Bronchial epithelial cell (primary cell): ENCODE measurements at regions not wholly inside any gene's neighbourhood (a gene's known extent, or its start where the extent isn't known, plus 50 kb on each side); places are given as distances from the start of the nearest gene placed in this dataset.
A peak's percentile ranks its signal among the peaks of the same experiment; 100 is the strongest.
"Not testable (repeated sequence)": the region's sequence is repeated elsewhere in the genome, so short reads cannot be mapped to it uniquely, and the experiment has no call there.

Source experiments
- DNase-seq: peaks from one replicate; pipeline ENCODE4 v3.0.0-alpha.2; 2010; ENCODE audit warnings: low read depth
- FAIRE-seq: peaks from 2 replicates; lab custom pipeline; 2011; peaks lifted over from hg19 to GRCh38; lab: Jason Lieb, UNC
- H3K27me3 ChIP-seq: 2 replicates; pipeline ENCODE4 v1.5.1; 2011; ENCODE audit warnings: low read length; ENCODE audit not compliant: control insufficient read depth, insufficient read depth
- H3K36me3 ChIP-seq: 2 replicates; pipeline ENCODE4 v1.5.1; 2011; ENCODE audit warnings: low read length; ENCODE audit not compliant: control insufficient read depth, insufficient read depth
- H3K4me3 ChIP-seq: 2 replicates; pipeline ENCODE4 v1.5.1; 2011; ENCODE audit warnings: mild to moderate bottlenecking, low read depth, low read length, control low read depth
- TF ChIP-seq, protein P1 (sequence below): IDR thresholded peaks from 2 replicates; pipeline ENCODE4 v1.5.1; 2011; ENCODE audit warnings: mild to moderate bottlenecking, moderate library complexity, low read length, control low read depth, inconsistent platforms; ENCODE audit not compliant: insufficient read depth, severe bottlenecking

DNA sequence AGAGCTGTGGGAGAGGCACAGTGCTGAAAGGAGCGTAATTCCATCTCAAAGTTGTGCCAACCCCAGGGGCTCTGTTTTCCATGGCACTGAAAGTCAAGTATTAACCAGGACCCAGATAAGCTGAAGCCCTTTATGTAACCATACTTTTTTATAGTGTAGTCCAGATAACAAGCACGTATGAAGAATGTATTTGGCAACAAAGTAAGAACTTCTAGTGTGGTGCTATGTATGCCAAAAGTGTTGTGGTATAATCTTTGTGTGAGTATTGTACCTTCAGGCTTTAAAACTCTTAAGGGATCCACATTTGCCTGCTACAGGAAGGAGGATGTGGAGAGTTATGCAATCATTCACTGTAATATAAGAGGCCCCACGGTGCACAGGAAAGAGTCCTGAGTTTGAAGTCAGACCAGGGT lies 129.4 kb downstream of the IBTK start:
- no peak overlapping the region for H3K4me3 ChIP-seq
- DNase-seq (peak; percentile 25), FAIRE-seq (no peak)
- H3K27me3 ChIP-seq = peaks cover 3% of the 10 kb centered on the region
- TF ChIP-seq, protein P1, sequence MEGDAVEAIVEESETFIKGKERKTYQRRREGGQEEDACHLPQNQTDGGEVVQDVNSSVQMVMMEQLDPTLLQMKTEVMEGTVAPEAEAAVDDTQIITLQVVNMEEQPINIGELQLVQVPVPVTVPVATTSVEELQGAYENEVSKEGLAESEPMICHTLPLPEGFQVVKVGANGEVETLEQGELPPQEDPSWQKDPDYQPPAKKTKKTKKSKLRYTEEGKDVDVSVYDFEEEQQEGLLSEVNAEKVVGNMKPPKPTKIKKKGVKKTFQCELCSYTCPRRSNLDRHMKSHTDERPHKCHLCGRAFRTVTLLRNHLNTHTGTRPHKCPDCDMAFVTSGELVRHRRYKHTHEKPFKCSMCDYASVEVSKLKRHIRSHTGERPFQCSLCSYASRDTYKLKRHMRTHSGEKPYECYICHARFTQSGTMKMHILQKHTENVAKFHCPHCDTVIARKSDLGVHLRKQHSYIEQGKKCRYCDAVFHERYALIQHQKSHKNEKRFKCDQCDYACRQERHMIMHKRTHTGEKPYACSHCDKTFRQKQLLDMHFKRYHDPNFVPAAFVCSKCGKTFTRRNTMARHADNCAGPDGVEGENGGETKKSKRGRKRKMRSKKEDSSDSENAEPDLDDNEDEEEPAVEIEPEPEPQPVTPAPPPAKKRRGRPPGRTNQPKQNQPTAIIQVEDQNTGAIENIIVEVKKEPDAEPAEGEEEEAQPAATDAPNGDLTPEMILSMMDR = no peak
- no peaks in the 10 kb centered on the region for H3K36me3 ChIP-seq

DNA sequence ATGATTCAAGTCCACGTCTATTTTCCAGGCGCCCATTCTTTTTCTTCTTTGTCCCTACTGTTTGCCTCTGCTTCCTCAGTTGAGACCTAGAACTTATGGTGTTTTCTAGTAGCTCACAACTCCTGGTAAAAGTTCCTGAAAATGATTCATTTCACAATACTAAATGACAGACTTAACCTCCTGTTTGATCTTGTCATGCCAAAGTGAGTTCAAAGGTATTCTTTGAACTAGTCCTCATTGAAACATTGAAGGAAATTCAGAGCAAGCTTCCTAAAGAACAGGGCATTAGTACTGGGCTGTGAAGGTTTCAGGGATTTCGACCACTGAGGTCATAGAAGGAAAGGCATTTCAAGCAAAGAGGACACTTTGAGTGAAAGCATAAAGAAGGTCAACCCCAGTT lies 132.8 kb downstream of the IBTK start:
- no peak for DNase-seq
- Histone ChIP-seq H3K36me3 (no peaks in the 10 kb centered on the region), H3K27me3 (peaks cover 3% of the 10 kb centered on the region), H3K4me3 (no peak overlapping the region)
- TF ChIP-seq, protein P1 = no peak
- no peak for FAIRE-seq

DNA sequence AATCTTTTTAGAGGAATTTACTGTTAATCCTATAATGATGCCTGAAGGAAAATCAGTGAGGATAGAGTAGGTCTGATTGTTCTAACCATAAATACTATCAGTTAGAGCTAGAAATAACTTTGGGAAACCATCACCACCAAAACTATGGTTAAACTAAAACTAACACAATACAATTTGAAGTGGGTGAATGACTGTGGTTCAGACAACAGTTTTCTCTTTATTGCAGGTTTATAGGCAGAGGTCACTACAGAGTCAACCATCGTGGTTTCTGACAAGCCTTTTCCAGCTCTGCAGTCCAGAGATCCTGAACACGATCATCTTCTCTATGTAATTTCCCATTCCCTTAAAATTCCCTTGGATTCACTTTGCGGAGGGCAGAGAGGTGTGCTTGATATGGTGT lies 134.3 kb downstream of the IBTK start:
- H3K4me3 ChIP-seq = no peak overlapping the region
- H3K27me3 ChIP-seq = peaks cover 3% of the 10 kb centered on the region
- H3K36me3 ChIP-seq = no peaks in the 10 kb centered on the region
- TF ChIP-seq, protein P1 = no peak
- FAIRE-seq = no peak
- DNase-seq = no peak

DNA sequence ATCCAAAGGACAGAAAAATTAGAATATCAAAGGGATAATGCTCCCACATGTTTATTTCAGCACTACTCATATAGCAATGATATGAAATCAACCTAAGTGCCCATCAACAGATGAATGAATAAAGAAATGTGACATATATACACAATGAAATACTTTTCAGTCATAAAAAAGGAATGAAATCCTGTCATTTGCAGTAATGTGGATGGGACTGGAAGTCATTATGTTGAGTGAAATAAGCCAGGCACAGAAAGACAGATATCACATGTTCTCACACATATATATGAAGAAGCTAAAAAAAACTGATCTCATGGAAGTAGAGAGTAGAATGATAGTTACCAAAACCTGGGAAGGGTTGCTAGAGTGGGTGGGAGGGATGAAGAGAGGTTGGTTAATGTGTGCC lies 135.7 kb downstream of the IBTK start:
- Histone ChIP-seq H3K4me3 (no peak overlapping the region), H3K36me3 (no peaks in the 10 kb centered on the region)

DNA sequence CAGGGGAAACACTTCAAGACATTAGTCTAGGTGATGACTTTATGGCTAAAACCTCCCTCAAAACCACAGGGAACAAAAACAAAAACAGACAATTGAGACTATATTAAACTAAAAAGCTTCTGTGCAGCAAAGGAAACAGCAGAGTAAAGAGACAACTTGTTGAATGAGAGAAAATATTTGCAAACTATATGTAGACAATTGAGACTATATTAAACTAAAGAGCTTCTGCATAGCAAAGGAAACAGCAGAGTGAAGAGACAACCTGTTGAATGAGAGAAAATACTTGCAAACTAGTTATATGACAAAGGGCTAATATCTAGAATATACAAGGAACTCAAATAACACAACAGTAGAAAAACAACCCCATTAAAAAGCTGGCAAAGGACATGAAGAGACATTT lies 136.4 kb downstream of the IBTK start:
- H3K27me3 ChIP-seq = peaks cover 3% of the 10 kb centered on the region
- DNase-seq (no peak), FAIRE-seq (no peak)
- no peak overlapping the region for H3K4me3 ChIP-seq
- TF ChIP-seq, protein P1 = no peak
- H3K36me3 ChIP-seq = no peaks in the 10 kb centered on the region

More for the DNA sequence above, 135.7 kb downstream of the IBTK start:
- DNase-seq (no peak), FAIRE-seq (no peak)
- H3K27me3 ChIP-seq = peaks cover 3% of the 10 kb centered on the region
- TF ChIP-seq, protein P1 = no peak

DNA sequence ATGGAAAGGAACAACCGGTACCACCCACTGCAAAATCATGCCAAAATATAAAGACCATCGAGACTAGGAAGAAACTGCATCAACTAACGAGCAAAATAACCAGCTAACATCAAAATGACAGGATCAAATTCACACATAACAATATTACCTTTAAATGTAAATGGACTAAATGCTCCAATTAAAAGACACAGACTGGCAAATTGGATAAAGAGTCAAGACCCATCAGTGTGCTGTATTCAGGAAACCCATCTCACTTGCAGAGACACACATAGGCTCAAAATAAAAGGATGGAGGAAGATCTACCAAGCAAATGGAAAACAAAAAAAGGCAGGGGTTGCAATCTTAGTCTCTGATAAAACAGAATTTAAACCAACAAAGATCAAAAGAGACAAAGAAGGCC lies 144.4 kb downstream of the IBTK start:
- not testable (repeated sequence) for H3K27me3 ChIP-seq, H3K4me3 ChIP-seq, FAIRE-seq, H3K36me3 ChIP-seq, DNase-seq

DNA sequence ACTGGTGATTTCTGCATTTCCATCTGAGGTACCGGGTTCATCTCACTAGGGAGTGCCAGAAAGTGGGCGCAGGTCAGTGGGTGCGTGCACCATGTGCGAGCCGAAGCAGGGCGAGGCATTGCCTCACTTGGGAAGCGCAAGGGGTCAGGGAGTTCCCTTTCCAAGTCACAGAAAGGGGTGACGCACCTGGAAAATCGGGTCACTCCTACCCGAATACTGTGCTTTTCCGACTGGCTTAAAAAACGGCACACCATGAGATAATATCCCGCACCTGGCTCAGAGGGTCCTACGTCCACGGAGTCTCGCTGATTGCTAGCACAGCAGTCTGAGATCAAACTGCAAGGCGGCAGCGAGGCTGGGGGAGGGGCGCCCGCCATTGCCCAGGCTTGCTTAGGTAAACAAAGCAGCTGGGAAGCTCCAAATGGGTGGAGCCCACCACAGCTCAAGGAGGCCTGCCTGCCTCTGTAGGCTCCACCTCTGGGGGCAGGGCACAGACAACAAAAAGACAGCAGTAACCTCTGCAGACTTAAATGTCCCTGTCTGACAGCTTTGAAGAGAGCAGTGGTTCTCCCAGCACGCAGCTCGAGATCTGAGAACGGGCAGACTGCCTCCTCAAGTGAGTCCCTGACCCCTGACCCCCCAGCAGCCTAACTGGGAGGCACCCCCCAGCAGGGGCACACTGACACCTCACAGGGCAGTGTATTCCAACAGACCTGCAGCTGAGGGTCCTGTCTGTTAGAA lies 146.0 kb downstream of the IBTK start:
- not testable (repeated sequence) for H3K36me3 ChIP-seq, H3K4me3 ChIP-seq, H3K27me3 ChIP-seq, DNase-seq, FAIRE-seq

DNA sequence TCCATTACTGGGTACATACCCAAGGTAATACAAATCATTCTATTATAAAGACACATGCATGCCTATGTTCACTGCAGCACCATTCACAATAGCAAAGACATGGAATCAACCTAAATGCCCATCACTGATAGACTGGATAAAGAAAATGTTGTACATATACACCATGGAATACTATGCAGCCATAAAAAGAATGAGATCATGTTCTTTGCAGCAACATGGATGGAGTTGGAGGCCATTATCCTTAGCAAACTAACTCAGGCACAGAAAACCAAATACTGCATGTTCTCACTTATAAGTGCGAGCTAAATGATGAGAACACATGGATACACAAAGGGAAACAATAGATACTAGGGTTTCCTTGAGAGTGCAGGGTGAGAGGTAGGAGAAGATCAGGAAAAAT lies 146.8 kb downstream of the IBTK start:
- not testable (repeated sequence) for H3K4me3 ChIP-seq, DNase-seq, H3K36me3 ChIP-seq, H3K27me3 ChIP-seq, FAIRE-seq
